Stromal cell of bone marrow (primary cell): ENCODE measurements at regions not wholly inside any gene's neighbourhood (a gene's known extent, or its start where the extent isn't known, plus 50 kb on each side); places are given as distances from the start of the nearest gene placed in this dataset.

ENCODE experiments used
- DNase-seq: peaks from one replicate; pipeline ENCODE4 v3.0.0-alpha.2; 2012; ENCODE audit warnings: low read depth

DNA sequence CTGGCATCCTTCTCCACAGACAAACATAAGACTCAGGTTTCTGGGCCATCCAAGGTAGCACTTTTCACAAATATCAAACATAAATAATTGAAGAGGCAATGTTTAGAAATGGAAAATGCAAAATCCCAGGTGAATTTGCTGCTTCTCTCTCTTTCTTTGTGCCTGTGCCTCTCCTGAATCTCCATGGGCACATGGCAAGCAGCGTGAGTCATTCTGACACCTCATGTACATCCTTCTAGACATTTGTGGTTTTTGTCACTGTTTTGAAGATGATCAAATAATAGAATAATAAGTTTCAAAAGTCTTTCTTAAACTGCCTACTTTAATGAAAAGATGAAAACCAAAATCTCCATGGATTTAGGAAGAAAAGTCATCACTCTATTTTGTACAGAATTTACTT is 60.3 kb upstream of the RAB11FIP2 start:
- no peak for DNase-seq

- DNase-seq: no peak
Measured at GRCh38 chr10:118106426-118106825, 59.7 kb upstream of the RAB11FIP2 start.

- DNase-seq: peak; percentile 24
Measured at GRCh38 chr10:118102121-118102520, 55.4 kb upstream of the RAB11FIP2 start.

- peak; percentile 71 for DNase-seq
Measured at GRCh38 chr10:118101501-118101900, 54.8 kb upstream of the RAB11FIP2 start.
